ENCODE measurements at regions not wholly inside any gene's neighbourhood (a gene's known extent, or its start where the extent isn't known, plus 50 kb on each side); places are given as distances from the start of the nearest gene placed in this dataset.

- Histone ChIP-seq H3K4me1 (ENCODE audit: control insufficient read depth, insufficient read depth, low read length) (no peaks in the 10 kb centered on the region), H3K9me3 (replicated peaks; ENCODE audit: control insufficient read depth, low read depth, low read length) (no peaks in the 10 kb centered on the region), H3K27me3 (ENCODE audit: control insufficient read depth, insufficient read depth, low read length) (no peaks in the 10 kb centered on the region), H3K27ac (ENCODE audit: low read length) (no peak overlapping the region), H3K36me3 (ENCODE audit: control insufficient read depth, insufficient read depth, low read length) (no peaks in the 10 kb centered on the region), H3K4me3 (ENCODE audit: low read length) (no peak overlapping the region)
- no peak for DNase-seq
Measured at GRCh38 chr1:187143783-187144182, 315.0 kb downstream of the PLA2G4A start.

GRCh38 chr1:187146388-187146787, 317.6 kb downstream of the PLA2G4A start:
- no peak for DNase-seq
- no CpG with 5 or more reads among the region's 1 CpG for WGBS (ENCODE audit: insufficient coverage)
- H3K36me3 ChIP-seq (ENCODE audit: control insufficient read depth, insufficient read depth, low read length), result no peaks in the 10 kb centered on the region
- no peaks in the 10 kb centered on the region for H3K9me3 ChIP-seq (replicated peaks; ENCODE audit: control insufficient read depth, low read depth, low read length)
- H3K4me3 ChIP-seq (ENCODE audit: low read length), result no peak overlapping the region
- H3K27ac ChIP-seq (ENCODE audit: low read length), result no peak overlapping the region
- H3K4me1 ChIP-seq (ENCODE audit: control insufficient read depth, insufficient read depth, low read length), result no peaks in the 10 kb centered on the region
- H3K27me3 ChIP-seq (ENCODE audit: control insufficient read depth, insufficient read depth, low read length), result no peaks in the 10 kb centered on the region

- no peak for DNase-seq
- Histone ChIP-seq H3K9me3 (replicated peaks; ENCODE audit: control insufficient read depth, low read depth, low read length) (peaks cover 2% of the 10 kb centered on the region), H3K27me3 (ENCODE audit: control insufficient read depth, insufficient read depth, low read length) (no peaks in the 10 kb centered on the region), H3K4me3 (ENCODE audit: low read length) (no peak overlapping the region), H3K36me3 (ENCODE audit: control insufficient read depth, insufficient read depth, low read length) (no peaks in the 10 kb centered on the region), H3K4me1 (ENCODE audit: control insufficient read depth, insufficient read depth, low read length) (no peaks in the 10 kb centered on the region), H3K27ac (ENCODE audit: low read length) (no peak overlapping the region)
Measured at GRCh38 chr1:187151555-187151954, 322.8 kb downstream of the PLA2G4A start.

- Histone ChIP-seq H3K4me1 (ENCODE audit: control insufficient read depth, insufficient read depth, low read length) (no peaks in the 10 kb centered on the region), H3K9me3 (replicated peaks; ENCODE audit: control insufficient read depth, low read depth, low read length) (peaks cover 2% of the 10 kb centered on the region), H3K36me3 (ENCODE audit: control insufficient read depth, insufficient read depth, low read length) (no peaks in the 10 kb centered on the region), H3K4me3 (ENCODE audit: low read length) (no peak overlapping the region), H3K27ac (ENCODE audit: low read length) (no peak overlapping the region), H3K27me3 (ENCODE audit: control insufficient read depth, insufficient read depth, low read length) (no peaks in the 10 kb centered on the region)
- no CpG with 5 or more reads among the region's 1 CpG for WGBS (ENCODE audit: insufficient coverage)
- DNase-seq, result no peak
Measured at GRCh38 chr1:187153047-187153446, 324.3 kb downstream of the PLA2G4A start.

GRCh38 chr1:187157115-187157514, 328.4 kb downstream of the PLA2G4A start:
- Histone ChIP-seq H3K27me3 (ENCODE audit: control insufficient read depth, insufficient read depth, low read length) (no peaks in the 10 kb centered on the region), H3K4me3 (ENCODE audit: low read length) (no peak overlapping the region), H3K27ac (ENCODE audit: low read length) (no peak overlapping the region), H3K36me3 (ENCODE audit: control insufficient read depth, insufficient read depth, low read length) (no peaks in the 10 kb centered on the region), H3K9me3 (replicated peaks; ENCODE audit: control insufficient read depth, low read depth, low read length) (peaks cover 2% of the 10 kb centered on the region), H3K4me1 (ENCODE audit: control insufficient read depth, insufficient read depth, low read length) (no peaks in the 10 kb centered on the region)
- no peak for DNase-seq
- WGBS (ENCODE audit: insufficient coverage), result no CpG with 5 or more reads among the region's 1 CpG

GRCh38 chr1:187157552-187157951, 328.8 kb downstream of the PLA2G4A start:
- Histone ChIP-seq H3K4me3 (ENCODE audit: low read length) (no peak overlapping the region), H3K4me1 (ENCODE audit: control insufficient read depth, insufficient read depth, low read length) (no peaks in the 10 kb centered on the region)
- WGBS (ENCODE audit: insufficient coverage), result 68% methylated on average over 2 of the region's 2 CpGs

GRCh38 chr1:187167555-187167954, 338.8 kb downstream of the PLA2G4A start:
- H3K9me3 ChIP-seq (replicated peaks; ENCODE audit: control insufficient read depth, low read depth, low read length), result no peaks in the 10 kb centered on the region
- H3K27ac ChIP-seq (ENCODE audit: low read length), result no peak overlapping the region
- H3K36me3 ChIP-seq (ENCODE audit: control insufficient read depth, insufficient read depth, low read length), result no peaks in the 10 kb centered on the region
- H3K27me3 ChIP-seq (ENCODE audit: control insufficient read depth, insufficient read depth, low read length), result no peaks in the 10 kb centered on the region
- H3K4me1 ChIP-seq (ENCODE audit: control insufficient read depth, insufficient read depth, low read length), result no peaks in the 10 kb centered on the region
- DNase-seq, result no peak
- H3K4me3 ChIP-seq (ENCODE audit: low read length), result no peak overlapping the region

More at GRCh38 chr1:187157552-187157951, 328.8 kb downstream of the PLA2G4A start:
- Histone ChIP-seq H3K27ac (ENCODE audit: low read length) (no peak overlapping the region), H3K36me3 (ENCODE audit: control insufficient read depth, insufficient read depth, low read length) (no peaks in the 10 kb centered on the region), H3K9me3 (replicated peaks; ENCODE audit: control insufficient read depth, low read depth, low read length) (peaks cover 2% of the 10 kb centered on the region), H3K27me3 (ENCODE audit: control insufficient read depth, insufficient read depth, low read length) (no peaks in the 10 kb centered on the region)
- DNase-seq, result no peak

- H3K27me3 ChIP-seq (ENCODE audit: control insufficient read depth, insufficient read depth, low read length), result no peaks in the 10 kb centered on the region
- H3K4me1 ChIP-seq (ENCODE audit: control insufficient read depth, insufficient read depth, low read length), result no peaks in the 10 kb centered on the region
- H3K9me3 ChIP-seq (replicated peaks; ENCODE audit: control insufficient read depth, low read depth, low read length), result no peaks in the 10 kb centered on the region
- WGBS (ENCODE audit: insufficient coverage), result 80% methylated on average over 1 of the region's 2 CpGs
- no peaks in the 10 kb centered on the region for H3K36me3 ChIP-seq (ENCODE audit: control insufficient read depth, insufficient read depth, low read length)
- no peak overlapping the region for H3K4me3 ChIP-seq (ENCODE audit: low read length)
- DNase-seq, result no peak
- no peak overlapping the region for H3K27ac ChIP-seq (ENCODE audit: low read length)
Measured at GRCh38 chr1:187168297-187168696, 339.5 kb downstream of the PLA2G4A start.

GRCh38 chr1:187185389-187185788, 356.6 kb downstream of the PLA2G4A start:
- DNase-seq, result no peak
- Histone ChIP-seq H3K27me3 (ENCODE audit: control insufficient read depth, insufficient read depth, low read length) (no peaks in the 10 kb centered on the region), H3K27ac (ENCODE audit: low read length) (no peak overlapping the region), H3K9me3 (replicated peaks; ENCODE audit: control insufficient read depth, low read depth, low read length) (no peaks in the 10 kb centered on the region), H3K4me3 (ENCODE audit: low read length) (no peak overlapping the region), H3K4me1 (ENCODE audit: control insufficient read depth, insufficient read depth, low read length) (no peaks in the 10 kb centered on the region), H3K36me3 (ENCODE audit: control insufficient read depth, insufficient read depth, low read length) (no peaks in the 10 kb centered on the region)
- no CpG with 5 or more reads among the region's 2 CpGs for WGBS (ENCODE audit: insufficient coverage)

- no peaks in the 10 kb centered on the region for H3K36me3 ChIP-seq (ENCODE audit: control insufficient read depth, insufficient read depth, low read length)
- H3K27ac ChIP-seq (ENCODE audit: low read length), result no peak overlapping the region
- H3K4me1 ChIP-seq (ENCODE audit: control insufficient read depth, insufficient read depth, low read length), result no peaks in the 10 kb centered on the region
- no peak overlapping the region for H3K4me3 ChIP-seq (ENCODE audit: low read length)
- H3K9me3 ChIP-seq (replicated peaks; ENCODE audit: control insufficient read depth, low read depth, low read length), result no peaks in the 10 kb centered on the region
- H3K27me3 ChIP-seq (ENCODE audit: control insufficient read depth, insufficient read depth, low read length), result no peaks in the 10 kb centered on the region
- DNase-seq, result no peak
Measured at GRCh38 chr1:187197685-187198084, 368.9 kb downstream of the PLA2G4A start.

GRCh38 chr1:187203257-187203656, 374.5 kb downstream of the PLA2G4A start:
- DNase-seq, result no peak
- Histone ChIP-seq H3K27me3 (ENCODE audit: control insufficient read depth, insufficient read depth, low read length) (no peaks in the 10 kb centered on the region), H3K36me3 (ENCODE audit: control insufficient read depth, insufficient read depth, low read length) (no peaks in the 10 kb centered on the region), H3K4me1 (ENCODE audit: control insufficient read depth, insufficient read depth, low read length) (no peaks in the 10 kb centered on the region), H3K27ac (ENCODE audit: low read length) (no peak overlapping the region), H3K9me3 (replicated peaks; ENCODE audit: control insufficient read depth, low read depth, low read length) (no peaks in the 10 kb centered on the region), H3K4me3 (ENCODE audit: low read length) (no peak overlapping the region)
- 95% methylated on average over 3 of the region's 5 CpGs for WGBS (ENCODE audit: insufficient coverage)

Data from muscle of leg (tissue), 3 donors.